Astrocyte of the cerebellum (primary cell): ENCODE measurements at regions not wholly inside any gene's neighbourhood (a gene's known extent, or its start where the extent isn't known, plus 50 kb on each side); places are given as distances from the start of the nearest gene placed in this dataset.
"Not testable (repeated sequence)": the region's sequence is repeated elsewhere in the genome, so short reads cannot be mapped to it uniquely, and the experiment has no call there.

Source experiments
- DNase-seq: peaks from one replicate; pipeline ENCODE4 v3.0.0-alpha.2; 2011; ENCODE audit warnings: low read depth
- H3K4me3 ChIP-seq: 2 replicates; pipeline ENCODE4 v1.5.1; 2011; ENCODE audit warnings: mild to moderate bottlenecking, low read depth, low read length, moderate library complexity
- CTCF ChIP-seq: IDR thresholded peaks from 2 replicates; pipeline ENCODE4 v1.5.1; 2012; ENCODE audit warnings: low read length, low read depth, moderate library complexity, mild to moderate bottlenecking; ENCODE audit errors: missing control alignments
- in situ Hi-C: cut with HindIII; loops from 2 replicates; pipeline ENCODE4 v1.10.0; 2017; ENCODE audit warnings: low sequenced_read_pairs

GRCh38 chr14:105600939-105601359 is 74.6 kb downstream of the TMEM121 start:
- in situ Hi-C loops = no loop called here
- DNase-seq = no peak
- no peak for TF ChIP-seq CTCF
- H3K4me3 ChIP-seq = no peak overlapping the region

- DNase-seq = no peak
- TF ChIP-seq CTCF = no peak
- in situ Hi-C loops = no loop called here
- no peak overlapping the region for H3K4me3 ChIP-seq
These were observed 75.2 kb downstream of the TMEM121 start for GRCh38 chr14:105601360-105602242.

- H3K4me3 ChIP-seq = no peak overlapping the region
- TF ChIP-seq CTCF = no peak
- in situ Hi-C loops = no loop called here
- DNase-seq = no peak
These were observed 75.9 kb downstream of the TMEM121 start for GRCh38 chr14:105602243-105602750.

GRCh38 chr14:105602799-105603793 is 76.7 kb downstream of the TMEM121 start:
- DNase-seq = no peak
- H3K4me3 ChIP-seq = no peak overlapping the region
- in situ Hi-C loops = no loop called here
- no peak for TF ChIP-seq CTCF

GRCh38 chr14:105604531-105605463 is 78.4 kb downstream of the TMEM121 start:
- in situ Hi-C loops, H3K4me3 ChIP-seq, DNase-seq: not testable (repeated sequence)

GRCh38 chr14:105605464-105606304 is 79.3 kb downstream of the TMEM121 start:
- no peak for DNase-seq
- in situ Hi-C loops = no loop called here
- H3K4me3 ChIP-seq = no peak overlapping the region
- no peak for TF ChIP-seq CTCF

- H3K4me3 ChIP-seq, DNase-seq, in situ Hi-C loops: not testable (repeated sequence)
These were observed 80.1 kb downstream of the TMEM121 start for GRCh38 chr14:105606305-105606975.

- DNase-seq, in situ Hi-C loops, H3K4me3 ChIP-seq: not testable (repeated sequence)
These were observed 80.6 kb downstream of the TMEM121 start for GRCh38 chr14:105607025-105607424.
